Activated CD8-positive, alpha-beta memory T cell treated with anti-CD3 and anti-CD28 coated beads, Interleukin-2, amount 50 U/mL, for 4 hours (primary cell): ENCODE measurements at regions not wholly inside any gene's neighbourhood (a gene's known extent, or its start where the extent isn't known, plus 50 kb on each side); places are given as distances from the start of the nearest gene placed in this dataset.

Source experiments
- DNase-seq: peaks from one replicate; pipeline ENCODE4 v3.0.0-alpha.2; 2020

DNA sequence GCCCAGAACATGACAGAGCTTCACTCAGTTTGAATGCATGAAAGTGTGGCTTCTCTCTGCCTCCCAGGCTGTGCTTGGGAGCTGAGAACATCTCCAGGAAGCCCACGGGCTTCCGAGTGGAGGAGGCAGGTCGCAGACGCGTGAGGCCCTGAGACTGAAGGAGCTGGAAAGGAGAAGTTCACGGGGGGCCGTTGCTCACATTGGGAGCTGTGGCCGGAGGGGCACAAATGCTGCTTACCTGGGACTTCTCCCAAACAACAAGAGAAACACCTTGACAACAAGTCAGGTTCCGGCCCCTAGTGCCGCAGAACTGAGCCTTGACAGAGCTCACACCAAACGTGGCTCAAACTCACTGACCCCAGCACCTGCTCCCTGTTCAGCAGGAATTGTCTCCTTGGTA is 207.0 kb downstream of the BRD1 start:
- no peak for DNase-seq

- DNase-seq, result peak; percentile 8
These were observed 207.6 kb downstream of the BRD1 start for GRCh38 chr22:49620003-49620556.

DNA sequence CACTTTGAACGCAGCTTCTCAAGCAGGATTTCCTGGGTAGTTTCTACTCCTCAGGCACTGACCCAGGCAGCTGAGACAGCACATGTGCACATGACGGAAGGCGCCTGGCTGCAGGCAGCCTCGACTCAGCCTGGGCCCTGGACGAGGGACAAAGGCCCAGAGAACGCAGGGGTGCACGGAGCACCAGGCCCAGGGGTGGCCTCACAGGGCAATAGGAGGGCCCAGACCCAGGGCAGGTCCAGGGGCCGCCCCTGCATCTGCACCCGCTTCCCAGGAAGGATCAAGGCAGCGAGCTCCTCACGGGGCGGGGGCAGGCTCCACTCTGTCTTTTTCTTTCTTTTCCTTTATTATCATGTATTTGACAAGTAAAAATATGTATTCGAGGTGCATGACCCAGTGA is 208.4 kb downstream of the BRD1 start:
- no peak for DNase-seq

GRCh38 chr22:49618677-49618953 is 209.1 kb downstream of the BRD1 start:
- no peak for DNase-seq

DNA sequence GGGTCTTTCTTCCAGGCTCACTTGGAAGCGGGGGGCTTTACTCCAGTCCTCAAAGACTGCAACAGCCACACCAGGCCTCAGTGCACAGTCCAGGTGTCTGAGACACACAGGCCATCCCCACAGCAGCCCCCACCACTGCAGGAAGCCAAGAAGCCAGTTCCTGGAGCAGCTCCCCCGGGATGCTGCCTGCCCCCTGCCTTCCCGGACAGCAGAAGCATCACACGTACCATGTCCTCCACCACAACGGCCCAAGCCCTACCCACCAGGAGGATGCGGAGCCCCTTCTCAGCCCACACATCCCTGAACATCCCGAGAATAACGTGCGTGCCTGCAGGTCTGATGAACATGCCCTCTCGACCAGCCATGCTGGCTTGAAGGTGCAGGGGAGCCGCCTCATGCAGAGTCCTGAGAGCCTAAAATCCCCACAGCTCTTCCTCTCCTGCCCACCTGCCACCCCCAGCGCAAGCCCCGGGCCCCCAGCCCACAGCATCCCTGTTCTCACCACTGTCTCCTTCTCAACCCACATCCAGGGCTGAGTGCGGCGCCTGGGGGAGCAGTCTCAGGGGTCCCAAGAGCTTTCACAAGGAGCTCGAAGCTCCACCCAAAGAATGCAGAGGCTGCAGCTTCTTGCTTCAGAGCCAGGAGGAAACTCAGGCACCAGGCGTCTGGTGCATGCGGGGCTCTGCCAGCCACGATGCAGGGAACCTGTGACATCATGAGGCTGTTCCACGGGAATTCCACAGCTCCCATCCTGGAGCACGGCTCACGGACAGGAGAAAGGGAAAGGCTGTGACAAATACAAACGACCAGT is 209.6 kb downstream of the BRD1 start:
- DNase-seq, result peak; percentile 1

- DNase-seq, result no peak
These were observed 210.4 kb downstream of the BRD1 start for GRCh38 chr22:49617264-49617663.

GRCh38 chr22:49616356-49617231 is 211.1 kb downstream of the BRD1 start:
- DNase-seq, result peak; percentile 9

- DNase-seq, result peak; percentile 13
These were observed 212.4 kb downstream of the BRD1 start for GRCh38 chr22:49614966-49615965.

DNA sequence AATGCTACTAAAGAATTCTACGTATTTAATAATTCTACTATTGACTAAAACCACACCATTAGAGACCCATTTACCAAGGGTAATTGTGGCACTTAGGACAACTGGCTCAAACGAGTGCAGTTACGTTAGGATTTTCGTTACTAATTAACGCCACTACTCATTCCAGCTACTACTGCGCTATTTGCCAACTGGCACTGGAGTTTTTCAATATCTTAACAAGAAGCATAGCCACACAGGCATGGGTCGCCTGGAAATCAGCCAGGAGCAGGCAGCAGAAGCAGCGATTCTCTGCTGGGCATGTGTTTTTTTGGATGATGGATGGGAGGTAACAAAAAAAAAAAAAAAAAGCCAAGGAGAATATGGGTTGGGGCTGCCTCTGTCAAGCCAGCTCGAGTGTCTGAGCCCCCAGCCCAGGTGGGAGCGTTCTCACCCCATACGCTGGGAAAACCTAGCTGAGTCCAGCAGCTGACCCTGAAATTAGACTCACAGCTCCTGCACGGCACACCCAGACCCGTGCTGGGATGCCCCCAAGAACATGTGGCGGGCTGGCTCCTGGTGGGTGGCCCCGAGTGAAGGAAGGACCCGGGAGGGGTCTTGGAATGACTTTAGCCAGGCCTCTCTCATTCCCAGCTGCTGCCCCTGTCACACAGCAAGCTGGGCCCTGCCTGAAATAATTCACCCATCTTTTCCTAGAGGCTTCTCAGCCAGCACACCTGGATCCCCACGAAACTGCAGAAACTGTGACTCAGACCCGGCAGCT is 214.0 kb downstream of the BRD1 start:
- peak; percentile 5 for DNase-seq

GRCh38 chr22:49613108-49613507 is 214.6 kb downstream of the BRD1 start:
- peak; percentile 6 for DNase-seq

DNA sequence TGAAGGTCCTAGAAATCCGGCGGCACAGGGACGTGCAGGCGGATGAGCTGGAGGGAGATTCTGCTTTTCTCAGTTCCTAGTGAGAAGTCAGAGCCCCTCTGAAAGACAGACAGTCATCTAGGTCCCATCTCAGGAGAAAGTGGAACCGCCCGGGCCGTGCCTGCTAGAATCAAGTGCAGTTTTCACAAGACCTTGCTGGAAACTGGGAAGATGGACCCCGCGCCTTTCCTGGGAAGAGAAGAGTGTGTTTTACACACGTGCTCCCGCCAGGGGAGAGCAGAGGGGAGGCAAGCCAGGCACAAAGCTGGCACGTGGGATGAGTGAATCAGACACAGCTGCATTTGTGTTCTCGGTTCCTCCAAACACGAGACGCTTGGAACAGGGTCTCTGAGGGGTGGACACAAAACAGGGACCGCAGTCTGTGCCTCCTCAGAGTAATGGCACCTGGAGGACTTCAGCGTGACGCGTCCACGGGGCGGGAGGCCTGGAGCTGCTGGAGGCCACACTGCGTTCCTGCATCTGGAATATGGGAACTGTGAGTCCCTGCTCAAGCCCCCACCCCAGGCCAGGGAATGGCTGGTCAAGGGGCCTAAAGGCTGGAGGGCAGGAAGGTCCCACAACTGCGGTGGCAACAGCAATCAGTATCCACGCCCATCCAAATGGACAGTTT is 218.3 kb downstream of the BRD1 start:
- DNase-seq, result peak; percentile 11

DNA sequence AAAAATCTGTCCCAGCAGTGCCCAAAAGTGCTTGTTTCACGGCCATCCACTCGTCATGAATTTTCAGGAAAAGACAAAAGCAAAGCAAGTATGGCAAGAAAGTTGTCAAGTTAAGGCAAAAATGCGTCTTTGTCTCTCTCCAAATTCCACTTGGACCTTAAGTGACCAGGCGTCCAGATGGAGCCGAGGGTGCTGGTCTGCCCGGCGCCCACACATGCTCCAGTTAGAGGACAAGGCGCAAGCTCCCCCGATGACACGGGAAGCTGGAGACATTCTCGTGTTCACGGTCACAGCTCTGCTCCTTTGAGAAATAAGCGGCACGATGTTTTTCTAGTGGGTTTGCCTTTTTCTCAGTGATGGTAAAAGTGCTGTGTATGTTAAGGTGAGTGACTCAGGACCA is 219.0 kb downstream of the BRD1 start:
- DNase-seq, result peak; percentile 4

GRCh38 chr22:49608228-49608627 is 219.4 kb downstream of the BRD1 start:
- peak; percentile 6 for DNase-seq

DNA sequence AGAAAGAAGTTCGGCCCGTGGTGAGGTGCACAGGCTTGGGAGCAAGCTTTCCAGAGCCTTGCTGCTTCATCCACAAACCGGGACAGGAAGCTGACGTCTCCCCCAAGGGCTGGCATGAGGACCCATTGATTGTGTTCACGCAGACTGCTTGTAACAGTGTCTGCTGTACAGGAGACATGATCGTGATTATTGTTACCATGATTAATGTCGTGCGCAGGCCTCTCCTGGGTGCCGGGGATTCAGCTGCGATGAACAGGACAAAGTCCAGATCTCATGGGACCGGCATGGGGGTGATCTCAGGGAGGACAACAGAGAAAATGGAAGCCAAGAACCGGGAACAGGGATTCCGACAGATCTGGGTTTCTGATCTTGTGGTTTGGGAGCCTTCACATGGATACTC is 219.9 kb downstream of the BRD1 start:
- peak; percentile 4 for DNase-seq

GRCh38 chr22:49606562-49607290 is 220.9 kb downstream of the BRD1 start:
- DNase-seq, result peak; percentile 2

DNA sequence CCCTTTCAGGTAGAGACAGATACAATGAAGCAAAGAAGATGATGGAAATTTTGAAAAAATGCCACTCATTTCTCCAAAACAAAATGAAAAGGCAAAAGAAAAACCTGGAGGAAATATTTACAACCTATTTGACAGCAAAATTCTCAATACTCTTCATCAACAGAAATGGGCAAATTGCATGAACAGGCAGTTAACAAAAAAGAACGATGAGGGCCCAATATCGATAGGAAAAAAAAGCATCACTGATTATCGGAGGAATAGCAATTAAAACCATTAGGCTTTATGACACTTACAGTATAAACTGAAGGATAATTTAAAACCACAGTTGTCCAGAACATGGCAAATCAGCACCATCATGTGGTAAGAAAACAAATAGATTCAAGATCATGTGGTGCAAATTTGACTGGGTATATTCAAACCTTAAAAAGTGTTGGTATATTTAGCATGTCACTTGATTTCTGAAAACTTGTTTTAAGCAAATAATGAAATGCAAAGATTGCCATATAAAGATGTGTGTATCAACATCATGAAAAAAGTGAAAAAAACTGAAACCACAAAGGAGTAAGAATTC is 222.9 kb downstream of the BRD1 start:
- no peak for DNase-seq

DNA sequence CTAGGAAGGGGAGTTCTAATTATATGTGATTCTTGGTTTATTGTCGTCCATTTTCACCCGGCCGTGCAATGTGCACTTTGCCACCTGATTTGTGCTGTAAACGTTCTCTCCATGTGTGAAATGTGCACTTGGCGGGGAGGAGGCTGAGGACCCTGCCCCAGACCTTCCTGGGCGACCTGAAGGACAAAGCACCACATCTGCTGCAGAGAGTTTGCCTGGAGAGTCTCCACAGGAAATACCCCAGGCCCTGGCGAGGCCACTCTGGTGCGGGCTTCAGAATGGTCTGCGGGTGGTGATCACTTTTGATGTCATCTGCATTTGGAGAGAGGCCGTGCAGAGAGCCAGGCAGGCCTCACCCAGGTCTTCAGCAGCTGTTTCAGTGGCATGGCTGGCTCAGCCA is 224.7 kb downstream of the BRD1 start:
- DNase-seq, result no peak

DNA sequence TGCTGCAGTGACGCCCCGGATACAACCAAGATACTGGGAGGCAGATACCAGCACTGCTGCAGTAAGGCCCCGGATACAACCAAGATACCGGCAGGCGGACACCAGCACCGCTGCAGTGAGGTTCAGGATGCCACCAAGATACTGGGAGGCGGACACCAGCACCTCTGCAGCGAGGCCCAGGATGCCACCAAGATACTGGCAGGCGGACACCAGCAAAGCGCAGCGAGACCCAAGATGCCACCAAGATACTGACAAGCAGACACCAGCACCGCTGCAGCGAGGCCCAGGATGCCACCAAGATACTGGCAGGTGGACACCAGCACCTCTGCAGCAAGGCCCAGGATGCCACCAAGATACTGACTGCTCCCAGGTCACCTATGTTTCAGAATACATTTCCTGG is 225.2 kb downstream of the BRD1 start:
- no peak for DNase-seq

DNA sequence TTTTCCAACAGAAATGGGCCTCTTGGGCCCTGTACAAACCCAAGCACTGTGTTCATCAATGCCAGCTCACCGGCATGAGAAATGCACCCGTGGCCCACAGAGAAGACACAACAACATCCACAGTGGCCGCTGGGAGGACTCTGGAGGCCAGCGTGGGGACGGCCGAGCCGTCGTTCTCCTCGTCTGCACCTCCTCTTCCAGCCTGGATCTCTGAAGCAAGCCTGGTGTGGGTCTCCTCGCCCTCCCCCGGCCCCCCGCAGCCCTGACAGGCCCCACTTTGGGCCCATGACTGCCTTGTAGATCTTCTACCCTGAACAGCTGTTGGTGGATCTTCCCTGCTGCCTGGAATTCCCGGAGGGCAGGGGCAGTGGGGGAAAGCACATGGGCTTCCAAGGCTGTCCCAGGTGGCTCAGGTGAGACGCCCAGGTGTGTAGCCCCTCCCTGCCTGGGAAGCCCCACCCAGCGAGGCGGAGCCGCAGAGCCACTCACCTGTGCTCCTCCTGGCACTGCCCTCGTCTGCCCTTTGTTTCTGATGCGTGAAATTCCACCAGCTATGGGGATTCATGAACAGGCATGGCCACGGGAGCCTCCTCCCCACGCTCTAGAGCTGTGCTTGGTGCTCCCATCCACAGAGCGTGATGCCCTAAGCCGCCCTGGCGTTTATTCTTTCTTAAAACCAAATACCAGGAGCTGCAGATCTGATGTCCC is 225.9 kb downstream of the BRD1 start:
- DNase-seq, result no peak
